ENCODE measurements at regions not wholly inside any gene's neighbourhood (a gene's known extent, or its start where the extent isn't known, plus 50 kb on each side); places are given as distances from the start of the nearest gene placed in this dataset.

- DNase-seq = peak in 1 of 3 donors; percentile 59
These were observed 50.2 kb upstream of the AKR1E2 start for GRCh38 chr10:4775808-4776207.

- DNase-seq = no peak
These were observed 53.8 kb upstream of the AKR1E2 start for GRCh38 chr10:4772202-4772570.

GRCh38 chr10:4771554-4772201 lies 54.3 kb upstream of the AKR1E2 start:
- peak in 1 of 3 donors; percentile 66 for DNase-seq

- DNase-seq = peak; percentile 60 to 90 (median 74)
These were observed 55.0 kb upstream of the AKR1E2 start for GRCh38 chr10:4770801-4771553.

GRCh38 chr10:4768416-4768815 lies 57.6 kb upstream of the AKR1E2 start:
- no peak for DNase-seq

GRCh38 chr10:4767033-4767814 lies 58.8 kb upstream of the AKR1E2 start:
- DNase-seq = peak; percentile 40 to 68 (median 46)

GRCh38 chr10:4766454-4766853 lies 59.6 kb upstream of the AKR1E2 start:
- peak in 1 of 3 donors; percentile 52 for DNase-seq

GRCh38 chr10:4765428-4765827 lies 60.6 kb upstream of the AKR1E2 start:
- DNase-seq = no peak

GRCh38 chr10:4763960-4764428 lies 62.0 kb upstream of the AKR1E2 start:
- DNase-seq = peak in 1 of 3 donors; percentile 62

- no peak for DNase-seq
These were observed 62.5 kb upstream of the AKR1E2 start for GRCh38 chr10:4763513-4763912.

- no peak for DNase-seq
These were observed 67.8 kb upstream of the AKR1E2 start for GRCh38 chr10:4758256-4758655.

- DNase-seq = no peak
These were observed 70.6 kb upstream of the AKR1E2 start for GRCh38 chr10:4755286-4755989.

- DNase-seq = no peak
These were observed 71.9 kb upstream of the AKR1E2 start for GRCh38 chr10:4754143-4754542.

GRCh38 chr10:4751211-4751610 lies 74.8 kb upstream of the AKR1E2 start:
- no peak for DNase-seq

- DNase-seq = no peak
These were observed 76.8 kb upstream of the AKR1E2 start for GRCh38 chr10:4749271-4749574.

- no peak for DNase-seq
These were observed 77.3 kb upstream of the AKR1E2 start for GRCh38 chr10:4748491-4749270.

GRCh38 chr10:4742217-4742616 lies 83.8 kb upstream of the AKR1E2 start:
- DNase-seq = peak; percentile 27 to 75 (median 53)

GRCh38 chr10:4740471-4740870 lies 85.5 kb upstream of the AKR1E2 start:
- peak in 2 of 3 donors; percentile 31 to 50 for DNase-seq

- no peak for DNase-seq
These were observed 89.4 kb upstream of the AKR1E2 start for GRCh38 chr10:4736608-4737007.

- no peak for DNase-seq
These were observed 89.8 kb upstream of the AKR1E2 start for GRCh38 chr10:4736183-4736582.

GRCh38 chr10:4733843-4734224 lies 92.2 kb upstream of the AKR1E2 start:
- no peak for DNase-seq

Data from muscle of back (tissue), 3 donors.